DND-41 (cell line): ENCODE measurements at regions not wholly inside any gene's neighbourhood (a gene's known extent, or its start where the extent isn't known, plus 50 kb on each side); places are given as distances from the start of the nearest gene placed in this dataset.

Source experiments
- ATAC-seq: fragments of 200-7000 bp; cut with Tn5 transposase; 3 replicates; pipeline ENCODE4 v1.9.1; 2021; ENCODE audit warnings: low read depth; ENCODE audit not compliant: insufficient read depth
- DNase-seq: peaks from one replicate; pipeline ENCODE4 v3.0.0-alpha.2; 2020
- H2AFZ ChIP-seq: 2 replicates; pipeline ENCODE4 v1.6.0; 2012; ENCODE audit warnings: low read depth, low read length
- H3K27ac ChIP-seq: 2 replicates; pipeline ENCODE4 v1.5.1; 2012; ENCODE audit warnings: low read length, inconsistent platforms
- H3K27me3 ChIP-seq: fragments of 200-600 bp; sonication (generic); 2 replicates; pipeline ENCODE4 v1.6.0; 2012; ENCODE audit warnings: low read length, mild to moderate bottlenecking, inconsistent platforms; ENCODE audit not compliant: insufficient read depth, poor library complexity
- H3K36me3 ChIP-seq: 2 replicates; pipeline ENCODE4 v1.5.1; 2012; ENCODE audit warnings: low read length, inconsistent platforms; ENCODE audit not compliant: insufficient read depth
- H3K4me1 ChIP-seq: 2 replicates; pipeline ENCODE4 v1.5.1; 2012; ENCODE audit warnings: mild to moderate bottlenecking, low read length; ENCODE audit not compliant: insufficient read depth
- H3K4me2 ChIP-seq: 2 replicates; pipeline ENCODE4 v1.6.0; 2012; ENCODE audit warnings: mild to moderate bottlenecking, moderate library complexity, low read length, inconsistent platforms; ENCODE audit not compliant: insufficient read depth
- H3K4me3 ChIP-seq, 2 experiments: fragments of 200-600 bp in 1 of 2; shearing (Covaris generic) in 1 of 2; 2 replicates each; pipeline ENCODE4 v1.5.1; 2012 to 2016; ENCODE audit warnings: inconsistent platforms in 2 of 2, low read length in 2 of 2, mild to moderate bottlenecking in 2 of 2, low read depth in 1 of 2, moderate library complexity in 1 of 2
- H3K79me2 ChIP-seq: 2 replicates; pipeline ENCODE4 v1.6.0; 2012; ENCODE audit warnings: low read length, inconsistent platforms; ENCODE audit not compliant: insufficient read depth
- H3K9ac ChIP-seq: 2 replicates; pipeline ENCODE4 v1.6.0; 2012; ENCODE audit warnings: low read depth, mild to moderate bottlenecking, inconsistent platforms, low read length, moderate library complexity
- H3K9me3 ChIP-seq: 2 replicates; pipeline ENCODE4 v1.5.1; 2012; ENCODE audit warnings: low read length, moderate library complexity, mild to moderate bottlenecking, inconsistent platforms; ENCODE audit not compliant: insufficient read depth, severe bottlenecking
- H4K20me1 ChIP-seq: 2 replicates; pipeline ENCODE4 v1.6.0; 2012; ENCODE audit warnings: low read length; ENCODE audit not compliant: insufficient read depth
- EZH2 ChIP-seq: IDR thresholded peaks from 3 replicates; pipeline ENCODE4 v1.6.1; 2012; ENCODE audit warnings: borderline replicate concordance, low read depth, mild to moderate bottlenecking, moderate library complexity, low read length, inconsistent platforms; ENCODE audit not compliant: severe bottlenecking
- TF ChIP-seq, protein P1 (sequence below): IDR thresholded peaks from 2 replicates; pipeline ENCODE4 v1.5.1; 2012; ENCODE audit warnings: borderline replicate concordance, low read length, moderate library complexity, mild to moderate bottlenecking; ENCODE audit not compliant: poor library complexity, severe bottlenecking; ENCODE audit errors: extremely low read depth

DNA sequence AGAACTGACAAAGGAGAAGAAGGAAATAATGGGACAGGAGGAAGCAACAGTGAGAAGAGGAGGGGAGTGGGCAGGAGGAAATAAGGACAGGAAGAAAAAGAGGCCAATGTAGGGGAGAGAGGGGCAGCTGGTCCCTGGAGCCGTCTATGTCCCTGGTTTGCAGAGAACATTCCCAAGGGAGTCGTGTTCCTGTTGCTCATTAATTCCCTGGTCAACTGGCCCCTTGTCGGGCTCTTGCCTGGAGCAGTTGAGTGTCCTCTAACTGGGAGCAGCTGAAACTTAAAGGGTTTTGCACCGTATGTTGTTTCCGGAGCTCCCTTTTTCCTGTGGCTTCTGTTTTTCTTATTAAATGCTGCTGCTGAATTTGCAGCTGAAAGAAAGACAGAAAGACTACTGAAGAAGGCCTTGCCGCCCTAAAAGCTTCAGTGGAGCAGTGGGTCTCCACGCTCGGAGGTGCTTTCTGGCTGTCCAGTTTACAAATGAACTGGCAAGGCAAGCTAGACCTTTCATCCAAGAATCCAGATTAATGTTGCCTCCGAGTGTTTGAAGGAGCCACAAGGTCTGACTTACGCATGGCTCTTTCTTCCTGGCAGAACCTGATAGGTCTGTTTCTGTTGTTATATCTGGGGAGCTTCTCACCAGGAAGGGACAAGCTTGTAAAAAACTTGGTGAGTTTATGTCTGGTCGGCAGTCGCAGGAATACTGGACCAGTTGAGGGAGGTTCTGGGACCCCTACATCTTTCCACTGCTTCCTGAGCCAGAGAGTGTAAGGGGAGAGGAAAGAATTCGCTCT, 146.2 kb upstream of the RFLNA start:
- no peak overlapping the region for H2AFZ ChIP-seq
- no peaks in the 10 kb centered on the region for H4K20me1 ChIP-seq
- no peak for TF ChIP-seq EZH2
- TF ChIP-seq, protein P1, sequence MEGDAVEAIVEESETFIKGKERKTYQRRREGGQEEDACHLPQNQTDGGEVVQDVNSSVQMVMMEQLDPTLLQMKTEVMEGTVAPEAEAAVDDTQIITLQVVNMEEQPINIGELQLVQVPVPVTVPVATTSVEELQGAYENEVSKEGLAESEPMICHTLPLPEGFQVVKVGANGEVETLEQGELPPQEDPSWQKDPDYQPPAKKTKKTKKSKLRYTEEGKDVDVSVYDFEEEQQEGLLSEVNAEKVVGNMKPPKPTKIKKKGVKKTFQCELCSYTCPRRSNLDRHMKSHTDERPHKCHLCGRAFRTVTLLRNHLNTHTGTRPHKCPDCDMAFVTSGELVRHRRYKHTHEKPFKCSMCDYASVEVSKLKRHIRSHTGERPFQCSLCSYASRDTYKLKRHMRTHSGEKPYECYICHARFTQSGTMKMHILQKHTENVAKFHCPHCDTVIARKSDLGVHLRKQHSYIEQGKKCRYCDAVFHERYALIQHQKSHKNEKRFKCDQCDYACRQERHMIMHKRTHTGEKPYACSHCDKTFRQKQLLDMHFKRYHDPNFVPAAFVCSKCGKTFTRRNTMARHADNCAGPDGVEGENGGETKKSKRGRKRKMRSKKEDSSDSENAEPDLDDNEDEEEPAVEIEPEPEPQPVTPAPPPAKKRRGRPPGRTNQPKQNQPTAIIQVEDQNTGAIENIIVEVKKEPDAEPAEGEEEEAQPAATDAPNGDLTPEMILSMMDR, result no peak
- no peaks in the 10 kb centered on the region for H3K9me3 ChIP-seq
- no peaks in the 10 kb centered on the region for H3K79me2 ChIP-seq
- H3K4me3 ChIP-seq, result no peak overlapping the region
- peaks cover 4% of the 10 kb centered on the region; the same call in 1 of the 2 replicates for H3K4me1 ChIP-seq
- DNase-seq (no peak), ATAC-seq (no peak)
- no peaks in the 10 kb centered on the region for H3K27me3 ChIP-seq
- H3K9ac ChIP-seq, result no peak overlapping the region
- H3K36me3 ChIP-seq, result no peaks in the 10 kb centered on the region
- H3K27ac ChIP-seq, result no peak overlapping the region
- no peak overlapping the region for H3K4me2 ChIP-seq

DNA sequence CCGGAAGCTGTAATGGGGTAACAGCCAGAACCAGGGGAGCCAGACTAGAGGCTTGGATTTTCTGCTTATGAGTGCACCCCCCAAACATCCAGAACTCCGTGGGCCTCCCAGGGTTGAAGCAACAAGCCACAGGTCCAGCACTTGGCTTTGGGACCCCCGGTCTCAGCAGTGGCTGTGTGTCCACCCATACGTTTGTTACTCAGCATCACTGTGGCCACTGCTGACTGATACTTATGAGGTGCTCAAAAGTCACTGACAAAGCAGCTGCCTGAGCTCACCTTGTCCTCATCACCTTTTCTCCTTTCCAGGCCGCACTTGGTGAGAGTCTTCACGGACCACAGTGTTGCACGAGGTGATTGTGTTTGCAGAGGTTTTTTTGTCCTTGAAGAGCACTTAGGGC, 145.6 kb upstream of the RFLNA start:
- H3K4me3 ChIP-seq, result no peak overlapping the region
- H3K4me1 ChIP-seq, result peaks cover 4% of the 10 kb centered on the region; the same call in 1 of the 2 replicates
- H3K9me3 ChIP-seq, result no peaks in the 10 kb centered on the region
- H3K27me3 ChIP-seq, result no peaks in the 10 kb centered on the region
- no peak overlapping the region for H3K27ac ChIP-seq
- DNase-seq, result no peak
- H3K4me2 ChIP-seq, result no peak overlapping the region
- no peak for ATAC-seq
- H3K9ac ChIP-seq, result no peak overlapping the region
- H3K36me3 ChIP-seq, result no peaks in the 10 kb centered on the region
- H4K20me1 ChIP-seq, result no peaks in the 10 kb centered on the region
- no peaks in the 10 kb centered on the region for H3K79me2 ChIP-seq
- no peak for TF ChIP-seq EZH2
- TF ChIP-seq, protein P1, result no peak
- no peak overlapping the region for H2AFZ ChIP-seq

DNA sequence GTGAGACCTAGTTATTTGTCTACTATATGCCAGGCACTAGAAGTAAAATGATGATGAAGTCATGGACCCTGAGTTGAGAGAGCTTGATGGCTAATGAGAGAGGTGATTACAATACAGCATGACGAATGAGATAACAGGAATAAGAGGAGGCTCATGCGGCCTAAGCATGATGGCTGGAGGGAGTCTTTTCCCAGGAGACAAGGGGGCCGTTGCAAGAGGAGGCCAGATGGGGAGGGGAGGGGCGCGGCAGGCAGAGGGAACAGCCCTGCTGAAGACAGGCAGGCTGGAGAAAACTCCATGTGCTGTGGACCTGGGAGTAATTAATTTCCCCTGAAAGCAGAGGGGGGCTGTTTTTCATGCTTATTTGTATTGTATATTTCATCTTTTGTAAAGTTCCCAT, 144.7 kb upstream of the RFLNA start:
- Histone ChIP-seq H3K9ac (no peak overlapping the region), H3K4me3 (no peak overlapping the region), H2AFZ (no peak overlapping the region), H3K27ac (no peak overlapping the region), H3K4me2 (no peak overlapping the region), H3K27me3 (no peaks in the 10 kb centered on the region), H4K20me1 (no peaks in the 10 kb centered on the region), H3K36me3 (no peaks in the 10 kb centered on the region), H3K4me1 (peaks cover 4% of the 10 kb centered on the region; the same call in 1 of the 2 replicates), H3K79me2 (no peaks in the 10 kb centered on the region), H3K9me3 (no peaks in the 10 kb centered on the region)
- ATAC-seq, result no peak
- TF ChIP-seq EZH2, result no peak
- TF ChIP-seq, protein P1, result no peak
- no peak for DNase-seq
